G401.6 (cell line): ENCODE measurements at regions not wholly inside any gene's neighbourhood (a gene's known extent, or its start where the extent isn't known, plus 50 kb on each side); places are given as distances from the start of the nearest gene placed in this dataset.
"Not testable (repeated sequence)": the region's sequence is repeated elsewhere in the genome, so short reads cannot be mapped to it uniquely, and the experiment has no call there.

ENCODE experiments used
- FAIRE-seq: peaks from 2 replicates; lab custom pipeline; 2012; peaks lifted over from hg19 to GRCh38; lab: Jason Lieb, UNC

- FAIRE-seq, result not testable (repeated sequence)
Observed at GRCh38 chr2:111580616-111581015, 303.4 kb downstream of the ANAPC1 start.

GRCh38 chr2:111582090-111582489, 301.9 kb downstream of the ANAPC1 start:
- not testable (repeated sequence) for FAIRE-seq

GRCh38 chr2:111583480-111583879, 300.5 kb downstream of the ANAPC1 start:
- not testable (repeated sequence) for FAIRE-seq

GRCh38 chr2:111584540-111584939, 299.5 kb downstream of the ANAPC1 start:
- FAIRE-seq, result not testable (repeated sequence)

GRCh38 chr2:111584950-111585349, 299.0 kb downstream of the ANAPC1 start:
- not testable (repeated sequence) for FAIRE-seq

GRCh38 chr2:111586014-111586413, 298.0 kb downstream of the ANAPC1 start:
- not testable (repeated sequence) for FAIRE-seq

GRCh38 chr2:111595072-111595471, 288.9 kb downstream of the ANAPC1 start:
- FAIRE-seq, result not testable (repeated sequence)

- not testable (repeated sequence) for FAIRE-seq
Observed at GRCh38 chr2:111596808-111597705, 286.9 kb downstream of the ANAPC1 start.

- FAIRE-seq, result not testable (repeated sequence)
Observed at GRCh38 chr2:111598944-111599343, 285.0 kb downstream of the ANAPC1 start.

GRCh38 chr2:111602259-111602658, 281.7 kb downstream of the ANAPC1 start:
- not testable (repeated sequence) for FAIRE-seq

- FAIRE-seq, result not testable (repeated sequence)
Observed at GRCh38 chr2:111605798-111606197, 278.2 kb downstream of the ANAPC1 start.

- not testable (repeated sequence) for FAIRE-seq
Observed at GRCh38 chr2:111606632-111607031, 277.4 kb downstream of the ANAPC1 start.

- not testable (repeated sequence) for FAIRE-seq
Observed at GRCh38 chr2:111609146-111609844, 274.7 kb downstream of the ANAPC1 start.

- FAIRE-seq, result not testable (repeated sequence)
Observed at GRCh38 chr2:111610035-111610434, 274.0 kb downstream of the ANAPC1 start.

- FAIRE-seq, result no peak
Observed at GRCh38 chr2:111616651-111617218, 267.3 kb downstream of the ANAPC1 start.

GRCh38 chr2:111617299-111618225, 266.4 kb downstream of the ANAPC1 start:
- no peak for FAIRE-seq

- no peak for FAIRE-seq
Observed at GRCh38 chr2:111618226-111618977, 265.6 kb downstream of the ANAPC1 start.

- no peak for FAIRE-seq
Observed at GRCh38 chr2:111618978-111619902, 264.8 kb downstream of the ANAPC1 start.

- FAIRE-seq, result no peak
Observed at GRCh38 chr2:111620281-111620680, 263.7 kb downstream of the ANAPC1 start.

GRCh38 chr2:111622859-111623258, 261.1 kb downstream of the ANAPC1 start:
- no peak for FAIRE-seq
